Endothelial cell of umbilical vein (primary cell): ENCODE measurements at regions not wholly inside any gene's neighbourhood (a gene's known extent, or its start where the extent isn't known, plus 50 kb on each side); places are given as distances from the start of the nearest gene placed in this dataset.

Source experiments
- CTCF ChIP-seq, 2 donors: IDR thresholded peaks; 1 replicate in 1 of 2; 2 replicates in 1 of 2; pipeline ENCODE4 v1.5.1; 2011; ENCODE audit warnings: low read length in 2 of 2, mild to moderate bottlenecking in 2 of 2, moderate library complexity in 2 of 2, control low read depth in 1 of 2, inconsistent platforms in 1 of 2, low read depth in 1 of 2; ENCODE audit not compliant: insufficient read depth in 1 of 2; ENCODE audit errors: extremely low read depth in 1 of 2
- EZH2 ChIP-seq: IDR thresholded peaks from 2 replicates; pipeline ENCODE4 v1.6.1; 2012; ENCODE audit warnings: borderline replicate concordance, low read depth, mild to moderate bottlenecking, moderate library complexity, low read length, inconsistent platforms; ENCODE audit not compliant: severe bottlenecking
- MAX ChIP-seq: IDR thresholded peaks from 2 replicates; pipeline ENCODE4 v1.6.1; 2011; ENCODE audit not compliant: insufficient read depth, insufficient read length
- POLR2A ChIP-seq: IDR thresholded peaks from 2 replicates; pipeline ENCODE4 v1.6.1; 2012; ENCODE audit warnings: low read depth, mild to moderate bottlenecking, control low read depth, low read length
- POLR2AphosphoS5 ChIP-seq: IDR thresholded peaks from 2 replicates; pipeline ENCODE4 v1.6.1; 2012; ENCODE audit warnings: low read depth, mild to moderate bottlenecking, control low read depth, low read length, moderate library complexity; ENCODE audit not compliant: insufficient read depth

GRCh38 chr9:23379842-23380241, 446.2 kb downstream of the ELAVL2 start:
- TF ChIP-seq CTCF (IDR thresholded peaks at IDR 0.05; ENCODE audit: extremely low read depth in 1 of 2, insufficient read depth in 1 of 2, low read depth in 1 of 2, low read length in 2 of 2), result no peak
- no peak for TF ChIP-seq POLR2AphosphoS5
- TF ChIP-seq POLR2A, result no peak
- no peak for TF ChIP-seq MAX
- no peak for TF ChIP-seq EZH2
